H9 (cell line): ENCODE measurements at regions not wholly inside any gene's neighbourhood (a gene's known extent, or its start where the extent isn't known, plus 50 kb on each side); places are given as distances from the start of the nearest gene placed in this dataset.

Source experiments
- DNase-seq: peaks from one replicate; pipeline ENCODE4 v3.0.0-alpha.2; 2017
- H2AFZ ChIP-seq: one replicate; pipeline ENCODE4 v1.6.1; 2013; ENCODE audit warnings: mild to moderate bottlenecking, low read length, control low read depth, moderate library complexity
- H2AK5ac ChIP-seq: 2 replicates; pipeline ENCODE4 v1.6.1; 2013; ENCODE audit warnings: low read length, control low read depth, mixed read lengths; ENCODE audit not compliant: insufficient read length
- H2BK120ac ChIP-seq: one replicate; pipeline ENCODE4 v1.6.1; 2013; ENCODE audit warnings: low read depth, mild to moderate bottlenecking, low read length, control low read depth, inconsistent platforms; ENCODE audit not compliant: poor library complexity, severe bottlenecking
- H2BK12ac ChIP-seq: 2 replicates; pipeline ENCODE4 v1.6.1; 2013; ENCODE audit warnings: low read length, control low read depth, mixed read lengths, low read depth; ENCODE audit not compliant: insufficient read length
- H2BK15ac ChIP-seq: 2 replicates; pipeline ENCODE4 v1.6.1; 2013; ENCODE audit warnings: low read depth, low read length, control low read depth
- H2BK20ac ChIP-seq: one replicate; pipeline ENCODE4 v1.6.1; 2013; ENCODE audit warnings: low read depth, mild to moderate bottlenecking, low read length, control low read depth, inconsistent platforms; ENCODE audit not compliant: poor library complexity, severe bottlenecking
- H2BK5ac ChIP-seq: 2 replicates; pipeline ENCODE4 v1.6.1; 2013; ENCODE audit warnings: low read length, control low read depth, mixed read lengths; ENCODE audit not compliant: insufficient read length
- H3K14ac ChIP-seq: 2 replicates; pipeline ENCODE4 v1.6.1; 2013; ENCODE audit warnings: low read length, control low read depth; ENCODE audit not compliant: insufficient read depth
- H3K18ac ChIP-seq: 2 replicates; pipeline ENCODE4 v1.6.1; 2013; ENCODE audit warnings: low read depth, mild to moderate bottlenecking, mixed read lengths, low read length, control low read depth; ENCODE audit not compliant: insufficient read length
- H3K23ac ChIP-seq: 2 replicates; pipeline ENCODE4 v1.6.1; 2013; ENCODE audit warnings: low read length, control low read depth, mixed read lengths, low read depth; ENCODE audit not compliant: insufficient read length
- H3K23me2 ChIP-seq: 2 replicates; pipeline ENCODE4 v1.6.1; 2013; ENCODE audit warnings: low read depth, mild to moderate bottlenecking, mixed read lengths, low read length, control low read depth; ENCODE audit not compliant: insufficient read length, poor library complexity, severe bottlenecking
- H3K27ac ChIP-seq: 2 replicates; pipeline ENCODE4 v1.5.1; 2013; ENCODE audit warnings: low read length, control low read depth, mixed read lengths, low read depth; ENCODE audit not compliant: insufficient read length
- H3K27me3 ChIP-seq: 2 replicates; pipeline ENCODE4 v1.6.1; 2013; ENCODE audit warnings: low read length, control low read depth, inconsistent platforms; ENCODE audit not compliant: insufficient read depth
- H3K4ac ChIP-seq: 2 replicates; pipeline ENCODE4 v1.6.1; 2013; ENCODE audit warnings: low read depth, mild to moderate bottlenecking, control low read depth, inconsistent platforms, low read length, moderate library complexity
- H3K4me1 ChIP-seq: 2 replicates; pipeline ENCODE4 v1.6.1; 2013; ENCODE audit warnings: low read length, control low read depth, inconsistent platforms; ENCODE audit not compliant: insufficient read depth
- H3K4me2 ChIP-seq: 2 replicates; pipeline ENCODE4 v1.6.1; 2013; ENCODE audit warnings: low read length, control low read depth, mixed read lengths; ENCODE audit not compliant: insufficient read length, insufficient read depth
- H3K56ac ChIP-seq: 2 replicates; pipeline ENCODE4 v1.6.1; 2013; ENCODE audit warnings: low read depth, mild to moderate bottlenecking, mixed read lengths, low read length, control low read depth; ENCODE audit not compliant: insufficient read length
- H3K79me1 ChIP-seq: 2 replicates; pipeline ENCODE4 v1.6.1; 2013; ENCODE audit warnings: low read depth, mild to moderate bottlenecking, moderate library complexity, low read length, control low read depth, inconsistent platforms; ENCODE audit not compliant: insufficient read depth, poor library complexity, severe bottlenecking
- H3K79me2 ChIP-seq: 2 replicates; pipeline ENCODE4 v1.6.1; 2013; ENCODE audit warnings: low read length, control low read depth, inconsistent platforms; ENCODE audit not compliant: insufficient read depth
- H3K9ac ChIP-seq: 2 replicates; pipeline ENCODE4 v1.6.1; 2013; ENCODE audit warnings: low read length, control low read depth, mixed read lengths; ENCODE audit not compliant: insufficient read length; ENCODE audit errors: extremely low read depth
- H3K9me3 ChIP-seq: one replicate; pipeline ENCODE4 v1.6.1; 2013; ENCODE audit warnings: low read depth, low read length, inconsistent platforms; ENCODE audit not compliant: control insufficient read depth
- H3T11ph ChIP-seq: one replicate; pipeline ENCODE4 v1.6.1; 2013; ENCODE audit warnings: mild to moderate bottlenecking, low read length, control low read depth, inconsistent platforms
- H4K20me1 ChIP-seq: one replicate; pipeline ENCODE4 v1.6.1; 2013; ENCODE audit not compliant: control insufficient read depth, insufficient read length, insufficient read depth
- H4K5ac ChIP-seq: 2 replicates; pipeline ENCODE4 v1.6.1; 2013; ENCODE audit warnings: low read depth, mild to moderate bottlenecking, mixed read lengths, low read length, control low read depth; ENCODE audit not compliant: insufficient read length
- H4K8ac ChIP-seq: replicated peaks from 2 replicates; pipeline ENCODE4 v1.6.1; 2013; ENCODE audit warnings: low read length, control low read depth, mixed read lengths, low read depth; ENCODE audit not compliant: insufficient read length
- H4K91ac ChIP-seq: 2 replicates; pipeline ENCODE4 v1.6.1; 2013; ENCODE audit warnings: low read depth, mild to moderate bottlenecking, moderate library complexity, mixed read lengths, low read length, control low read depth; ENCODE audit not compliant: insufficient read length
- H3K27ac Mint-ChIP-seq, 3 experiments: 2 replicates in 2 of 3; 3 replicates in 1 of 3; pipeline ENCODE4 v1.8.0; 2020 to 2021; ENCODE audit warnings: mixed read lengths in 3 of 3, mild to moderate bottlenecking in 1 of 3, moderate library complexity in 1 of 3
- H3K27me3 Mint-ChIP-seq: 2 replicates; pipeline ENCODE4 v1.8.0; 2021; ENCODE audit warnings: low read depth, mild to moderate bottlenecking, moderate library complexity, mixed read lengths
- H3K36me3 Mint-ChIP-seq, 3 experiments: 2 replicates in 2 of 3; 3 replicates in 1 of 3; pipeline ENCODE4 v1.8.0; 2020 to 2021; ENCODE audit warnings: low read depth in 3 of 3, mixed read lengths in 3 of 3; ENCODE audit not compliant: insufficient read depth in 1 of 3
- H3K4me1 Mint-ChIP-seq, 2 experiments: 2 replicates each; pipeline ENCODE4 v1.8.0; 2020; ENCODE audit warnings: mixed read lengths in 2 of 2
- H3K4me3 Mint-ChIP-seq, 2 experiments: 2 replicates in 1 of 2; 3 replicates in 1 of 2; pipeline ENCODE4 v1.8.0; 2020 to 2021; ENCODE audit warnings: mild to moderate bottlenecking in 2 of 2, mixed read lengths in 2 of 2, moderate library complexity in 1 of 2
- H3K9me3 Mint-ChIP-seq, 2 experiments: 2 replicates in 1 of 2; 3 replicates in 1 of 2; pipeline ENCODE4 v1.8.0; 2020; ENCODE audit warnings: mild to moderate bottlenecking in 2 of 2, mixed read lengths in 2 of 2, moderate library complexity in 1 of 2
- CTCF ChIP-seq: fragments of 200-600 bp; sonication (generic); conservative IDR thresholded peaks from 3 replicates; pipeline ENCODE4 v1.8.0; 2021; ENCODE audit warnings: antibody characterized with exemption, mild to moderate bottlenecking
- WGBS: extraction: QIAGEN DNeasy Blood & Tissue Kit; methylation state at CpG from one replicate; pipeline ENCODE4 v1.1.7; 2013; ENCODE audit warnings: missing lambda C conversion rate, low lambda C conversion rate, mixed read lengths; ENCODE audit not compliant: insufficient read length; ENCODE audit errors: extremely low coverage; 5-methylcytosine and 5-hydroxymethylcytosine counted together

- TF ChIP-seq CTCF, result no peak
- H4K91ac ChIP-seq, result no peak overlapping the region
- H2BK120ac ChIP-seq, result no peak overlapping the region
- no peak overlapping the region for H2AFZ ChIP-seq
- no peak overlapping the region for H4K8ac ChIP-seq
- Mint-ChIP-seq H3K27ac (no peak overlapping the region), H3K9me3 (no peaks in the 10 kb centered on the region), H3K36me3 (no peaks in the 10 kb centered on the region), H3K4me3 (no peak overlapping the region), H3K4me1 (no peaks in the 10 kb centered on the region), H3K27me3 (no peaks in the 10 kb centered on the region)
- H4K5ac ChIP-seq, result no peak overlapping the region
- H3K23me2 ChIP-seq, result no peaks in the 10 kb centered on the region
- no peak overlapping the region for H3K18ac ChIP-seq
- no peak overlapping the region for H2BK12ac ChIP-seq
- no peak overlapping the region for H2BK20ac ChIP-seq
- no peak overlapping the region for H3K14ac ChIP-seq
- H3K27ac ChIP-seq, result no peak overlapping the region
- H3T11ph ChIP-seq, result no peak overlapping the region
- H3K79me2 ChIP-seq, result no peaks in the 10 kb centered on the region
- H4K20me1 ChIP-seq, result no peaks in the 10 kb centered on the region
- no peak for DNase-seq
- no peak overlapping the region for H2BK5ac ChIP-seq
- no peaks in the 10 kb centered on the region for H3K27me3 ChIP-seq
- H3K4me2 ChIP-seq, result no peak overlapping the region
- H3K23ac ChIP-seq, result no peak overlapping the region
- H3K4ac ChIP-seq, result no peak overlapping the region
- H2BK15ac ChIP-seq, result no peak overlapping the region
- H3K4me1 ChIP-seq, result no peaks in the 10 kb centered on the region
- H3K9me3 ChIP-seq, result no peaks in the 10 kb centered on the region
- WGBS, result no CpG with 5 or more reads among the region's 2 CpGs
- H3K9ac ChIP-seq, result no peak overlapping the region
- H3K79me1 ChIP-seq, result no peaks in the 10 kb centered on the region
- H3K56ac ChIP-seq, result no peak overlapping the region
- no peak overlapping the region for H2AK5ac ChIP-seq
These were observed 84.4 kb downstream of the KIF4B start for GRCh38 chr5:155097995-155098394.
